K562 (cell line): ENCODE measurements at regions not wholly inside any gene's neighbourhood (a gene's known extent, or its start where the extent isn't known, plus 50 kb on each side); places are given as distances from the start of the nearest gene placed in this dataset.

Experiments
- CTCF ChIP-seq, 3 experiments: IDR thresholded peaks in 2 of 3; conservative IDR thresholded peaks in 1 of 3; 2 replicates each; pipeline ENCODE4 v1.5.1; 2011 to 2012; ENCODE audit warnings: low read length in 3 of 3, mild to moderate bottlenecking in 3 of 3, control low read depth in 2 of 3, improper control_type of control experiment in 1 of 3, inconsistent platforms in 1 of 3, low read depth in 1 of 3, mixed read lengths in 1 of 3, moderate library complexity in 1 of 3; ENCODE audit not compliant: insufficient read depth in 2 of 3
- SMARCC2 ChIP-seq: fragments of 450-650 bp; IDR thresholded peaks from 2 replicates; pipeline ENCODE4 v1.6.1; 2017; ENCODE audit warnings: antibody characterized with exemption, moderate library complexity, mild to moderate bottlenecking, low read depth

GRCh38 chr9:102164247-102164646, 425.8 kb upstream of the GRIN3A start:
- TF ChIP-seq SMARCC2 (no peak), CTCF (IDR thresholded peaks at IDR 0.05 in 2 of 3, conservative IDR thresholded peaks at IDR 0.05 in 1 of 3; ENCODE audit: insufficient read depth in 2 of 3, low read depth in 1 of 3, low read length in 3 of 3) (no peak)
